ENCODE measurements at regions not wholly inside any gene's neighbourhood (a gene's known extent, or its start where the extent isn't known, plus 50 kb on each side); places are given as distances from the start of the nearest gene placed in this dataset.

DNA sequence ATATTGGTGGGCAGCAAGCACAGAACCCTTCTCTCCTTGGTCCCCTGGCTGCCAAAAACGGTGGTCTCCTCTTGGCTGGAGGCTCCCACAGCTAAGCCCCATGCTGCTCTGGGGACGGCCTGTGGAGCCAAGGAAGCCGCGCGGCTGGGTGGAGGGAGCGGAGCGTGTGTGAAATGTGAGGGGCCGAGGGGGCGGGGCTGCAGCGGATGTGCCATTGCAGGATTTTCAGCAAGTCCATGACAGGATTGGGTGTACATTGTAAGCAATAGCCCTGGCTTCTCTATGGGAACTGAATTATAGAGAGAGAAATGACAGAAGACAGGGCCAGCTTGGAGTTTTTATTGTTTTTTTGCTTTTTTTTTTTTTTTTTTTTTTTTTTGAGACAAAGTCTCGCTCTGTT lies 336.5 kb downstream of the DIRAS2 start:
- no peaks in the 10 kb centered on the region for H3K27me3 ChIP-seq (ENCODE audit: control insufficient read depth in 1 of 2, insufficient read depth in 2 of 2, low read length in 2 of 2)
- H3K4me3 ChIP-seq (ENCODE audit: low read depth in 1 of 2, low read length in 2 of 2) = no peak overlapping the region
- H3K36me3 ChIP-seq (ENCODE audit: control insufficient read depth in 2 of 2, insufficient read depth in 2 of 2, low read length in 1 of 2) = no peaks in the 10 kb centered on the region
- no peaks in the 10 kb centered on the region for H3K9me3 ChIP-seq (ENCODE audit: control insufficient read depth in 2 of 2, insufficient read depth in 1 of 2, low read depth in 1 of 2, low read length in 1 of 2)
- H3K27ac ChIP-seq (ENCODE audit: low read depth in 2 of 2, low read length in 1 of 2) = no peak overlapping the region
- no peaks in the 10 kb centered on the region for H3K4me1 ChIP-seq (ENCODE audit: control insufficient read depth in 2 of 2, insufficient read depth in 2 of 2, low read length in 1 of 2)
- 91% methylated on average over 11 of the region's 11 CpGs for WGBS, 2 donors

DNA sequence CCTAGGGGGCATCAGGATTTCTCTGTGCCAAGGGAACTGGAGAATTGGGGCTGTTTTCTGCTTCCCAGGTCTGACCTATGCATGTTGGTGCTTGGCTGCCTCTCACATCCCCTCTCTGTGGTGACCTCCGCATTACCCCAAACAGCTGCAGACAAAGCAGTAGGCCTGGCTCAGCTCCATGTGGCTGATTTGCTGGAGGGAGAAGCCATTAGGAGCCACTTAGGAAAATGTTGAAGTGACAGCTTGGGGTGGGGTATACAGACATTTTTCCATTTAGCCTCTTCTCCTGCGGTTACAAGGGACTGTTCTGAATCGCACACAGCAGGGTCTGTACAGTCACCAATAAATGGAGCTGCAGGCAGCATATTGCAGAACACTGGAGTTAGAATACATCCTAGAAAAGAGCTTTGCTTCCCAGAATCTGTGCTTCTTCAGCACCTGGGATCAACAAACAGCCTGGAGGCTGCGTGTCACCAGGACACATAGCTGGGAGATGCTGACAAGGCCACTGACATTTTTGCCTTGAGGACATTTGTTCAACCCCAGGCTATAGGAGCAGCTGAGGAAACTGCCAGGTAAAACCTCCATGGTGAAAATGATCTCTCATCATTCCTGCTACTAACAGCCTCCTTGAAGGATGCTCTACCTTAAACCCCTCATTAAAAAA lies 335.3 kb downstream of the DIRAS2 start:
- Histone ChIP-seq H3K36me3 (ENCODE audit: control insufficient read depth in 2 of 2, insufficient read depth in 2 of 2, low read length in 1 of 2) (no peaks in the 10 kb centered on the region), H3K27ac (ENCODE audit: low read depth in 2 of 2, low read length in 1 of 2) (no peak overlapping the region), H3K4me3 (ENCODE audit: low read depth in 1 of 2, low read length in 2 of 2) (no peak overlapping the region), H3K9me3 (ENCODE audit: control insufficient read depth in 2 of 2, insufficient read depth in 1 of 2, low read depth in 1 of 2, low read length in 1 of 2) (no peaks in the 10 kb centered on the region), H3K27me3 (ENCODE audit: control insufficient read depth in 1 of 2, insufficient read depth in 2 of 2, low read length in 2 of 2) (no peaks in the 10 kb centered on the region), H3K4me1 (ENCODE audit: control insufficient read depth in 2 of 2, insufficient read depth in 2 of 2, low read length in 1 of 2) (no peaks in the 10 kb centered on the region)
- 76 to 84% methylated on average over 4 of the region's 4 CpGs for WGBS, 2 donors

DNA sequence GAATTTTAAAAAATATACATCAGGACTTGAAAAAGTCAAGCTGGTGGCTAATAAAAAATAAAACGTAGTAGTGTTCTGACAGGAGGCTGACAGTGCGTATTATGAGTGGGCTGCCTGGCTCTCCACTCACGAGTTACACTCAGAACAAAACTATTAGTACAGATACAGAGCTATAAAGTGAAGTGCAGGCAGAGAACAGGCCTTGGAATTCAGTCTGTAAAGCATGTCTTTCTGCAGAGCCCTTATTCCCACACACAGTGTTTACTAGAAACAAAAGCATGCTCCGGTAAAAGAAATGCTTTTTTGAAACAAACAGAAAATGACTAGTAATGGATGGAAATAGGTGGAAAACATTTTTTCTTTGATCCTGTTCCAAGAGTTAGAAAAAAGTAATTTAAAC lies 334.7 kb downstream of the DIRAS2 start:
- H3K27ac ChIP-seq (ENCODE audit: low read depth in 2 of 2, low read length in 1 of 2) = no peak overlapping the region
- H3K4me3 ChIP-seq (ENCODE audit: low read depth in 1 of 2, low read length in 2 of 2) = no peak overlapping the region
- WGBS, 2 donors = 73 to 76% methylated on average over 4 of the region's 4 CpGs
- no peaks in the 10 kb centered on the region for H3K9me3 ChIP-seq (ENCODE audit: control insufficient read depth in 2 of 2, insufficient read depth in 1 of 2, low read depth in 1 of 2, low read length in 1 of 2)
- no peaks in the 10 kb centered on the region for H3K4me1 ChIP-seq (ENCODE audit: control insufficient read depth in 2 of 2, insufficient read depth in 2 of 2, low read length in 1 of 2)
- no peaks in the 10 kb centered on the region for H3K27me3 ChIP-seq (ENCODE audit: control insufficient read depth in 1 of 2, insufficient read depth in 2 of 2, low read length in 2 of 2)
- no peaks in the 10 kb centered on the region for H3K36me3 ChIP-seq (ENCODE audit: control insufficient read depth in 2 of 2, insufficient read depth in 2 of 2, low read length in 1 of 2)

DNA sequence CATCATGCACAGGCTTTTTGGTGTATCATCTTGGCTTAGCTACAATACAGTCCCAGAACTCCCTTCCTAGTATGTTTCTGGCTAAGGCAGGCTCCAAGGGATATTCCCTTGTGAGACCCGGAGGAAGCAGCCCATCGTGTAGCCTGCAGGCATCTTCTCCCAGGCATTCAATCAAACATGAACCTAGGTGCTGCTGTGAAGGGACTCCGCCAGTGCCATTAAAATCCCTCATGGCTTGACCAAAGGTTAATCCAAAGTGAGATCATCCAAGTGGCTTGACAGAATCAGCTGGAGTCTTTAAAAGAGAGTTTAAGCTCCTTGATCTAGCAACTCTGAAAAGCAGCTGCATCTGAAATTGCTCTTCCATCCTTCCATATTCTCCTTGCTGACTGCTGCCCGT lies 333.9 kb downstream of the DIRAS2 start:
- H3K27me3 ChIP-seq (ENCODE audit: control insufficient read depth in 1 of 2, insufficient read depth in 2 of 2, low read length in 2 of 2) = no peaks in the 10 kb centered on the region
- no peaks in the 10 kb centered on the region for H3K9me3 ChIP-seq (ENCODE audit: control insufficient read depth in 2 of 2, insufficient read depth in 1 of 2, low read depth in 1 of 2, low read length in 1 of 2)
- H3K36me3 ChIP-seq (ENCODE audit: control insufficient read depth in 2 of 2, insufficient read depth in 2 of 2, low read length in 1 of 2) = no peaks in the 10 kb centered on the region
- no peak overlapping the region for H3K27ac ChIP-seq (ENCODE audit: low read depth in 2 of 2, low read length in 1 of 2)
- H3K4me1 ChIP-seq (ENCODE audit: control insufficient read depth in 2 of 2, insufficient read depth in 2 of 2, low read length in 1 of 2) = no peaks in the 10 kb centered on the region
- no peak overlapping the region for H3K4me3 ChIP-seq (ENCODE audit: low read depth in 1 of 2, low read length in 2 of 2)
- 74 to 75% methylated on average over 4 of the region's 4 CpGs for WGBS, 2 donors

DNA sequence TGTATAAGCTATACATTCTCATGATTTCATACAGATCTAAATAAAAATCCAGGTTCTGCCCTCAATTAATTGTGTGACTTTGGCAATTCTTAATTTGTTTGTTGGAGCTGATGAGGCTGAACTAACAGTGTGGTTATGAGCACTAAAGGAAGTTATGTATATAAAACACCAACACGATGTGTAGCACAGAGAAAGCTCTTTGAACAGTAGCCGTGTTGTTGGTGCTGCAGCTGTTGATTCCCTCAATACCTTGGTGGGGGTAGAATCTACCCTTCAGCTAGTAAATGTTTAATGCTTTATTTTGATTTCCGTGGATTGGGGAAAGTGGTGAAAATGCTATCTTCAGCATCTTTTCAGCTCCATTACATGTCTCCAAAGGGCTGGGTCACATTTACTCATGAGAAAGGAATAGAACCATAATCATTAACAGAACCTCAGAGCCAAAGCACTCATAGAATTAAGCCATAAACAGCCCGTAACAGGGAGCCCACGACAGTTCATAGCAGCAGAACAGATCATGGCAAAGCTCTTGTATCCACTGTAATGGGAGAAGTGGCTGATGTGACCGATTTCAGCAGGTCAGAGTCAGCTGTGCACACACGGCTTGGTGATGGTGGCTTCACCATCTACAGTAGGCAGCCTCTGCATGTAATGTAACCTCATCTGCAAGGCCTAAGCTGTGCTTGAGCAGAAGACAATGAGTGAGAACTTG lies 332.7 kb downstream of the DIRAS2 start:
- Histone ChIP-seq H3K27ac (ENCODE audit: low read depth in 2 of 2, low read length in 1 of 2) (no peak overlapping the region), H3K4me3 (ENCODE audit: low read depth in 1 of 2, low read length in 2 of 2) (no peak overlapping the region), H3K9me3 (ENCODE audit: control insufficient read depth in 2 of 2, insufficient read depth in 1 of 2, low read depth in 1 of 2, low read length in 1 of 2) (no peaks in the 10 kb centered on the region), H3K36me3 (ENCODE audit: control insufficient read depth in 2 of 2, insufficient read depth in 2 of 2, low read length in 1 of 2) (no peaks in the 10 kb centered on the region), H3K27me3 (ENCODE audit: control insufficient read depth in 1 of 2, insufficient read depth in 2 of 2, low read length in 2 of 2) (no peaks in the 10 kb centered on the region), H3K4me1 (ENCODE audit: control insufficient read depth in 2 of 2, insufficient read depth in 2 of 2, low read length in 1 of 2) (no peaks in the 10 kb centered on the region)
- WGBS, 2 donors = 78 to 90% methylated on average over 7 of the region's 7 CpGs

GRCh38 chr9:90310521-90310876 lies 332.1 kb downstream of the DIRAS2 start:
- WGBS, 2 donors = 96 to 97% methylated on average over 1 of the region's 1 CpG
- no peak overlapping the region for H3K27ac ChIP-seq (ENCODE audit: low read depth in 2 of 2, low read length in 1 of 2)

GRCh38 chr9:90311811-90312210 lies 330.8 kb downstream of the DIRAS2 start:
- H3K27ac ChIP-seq (ENCODE audit: low read depth in 2 of 2, low read length in 1 of 2) = no peak overlapping the region
- H3K4me1 ChIP-seq (ENCODE audit: control insufficient read depth in 2 of 2, insufficient read depth in 2 of 2, low read length in 1 of 2) = no peaks in the 10 kb centered on the region
- H3K4me3 ChIP-seq (ENCODE audit: low read depth in 1 of 2, low read length in 2 of 2) = no peak overlapping the region
- no peaks in the 10 kb centered on the region for H3K9me3 ChIP-seq (ENCODE audit: control insufficient read depth in 2 of 2, insufficient read depth in 1 of 2, low read depth in 1 of 2, low read length in 1 of 2)
- WGBS, 2 donors = 79 to 86% methylated on average over 7 of the region's 7 CpGs
- no peaks in the 10 kb centered on the region for H3K27me3 ChIP-seq (ENCODE audit: control insufficient read depth in 1 of 2, insufficient read depth in 2 of 2, low read length in 2 of 2)
- no peaks in the 10 kb centered on the region for H3K36me3 ChIP-seq (ENCODE audit: control insufficient read depth in 2 of 2, insufficient read depth in 2 of 2, low read length in 1 of 2)

More at GRCh38 chr9:90310521-90310876, 332.1 kb downstream of the DIRAS2 start:
- H3K4me3 ChIP-seq (ENCODE audit: low read depth in 1 of 2, low read length in 2 of 2) = no peak overlapping the region
- H3K4me1 ChIP-seq (ENCODE audit: control insufficient read depth in 2 of 2, insufficient read depth in 2 of 2, low read length in 1 of 2) = no peaks in the 10 kb centered on the region
- H3K36me3 ChIP-seq (ENCODE audit: control insufficient read depth in 2 of 2, insufficient read depth in 2 of 2, low read length in 1 of 2) = no peaks in the 10 kb centered on the region
- H3K9me3 ChIP-seq (ENCODE audit: control insufficient read depth in 2 of 2, insufficient read depth in 1 of 2, low read depth in 1 of 2, low read length in 1 of 2) = no peaks in the 10 kb centered on the region
- no peaks in the 10 kb centered on the region for H3K27me3 ChIP-seq (ENCODE audit: control insufficient read depth in 1 of 2, insufficient read depth in 2 of 2, low read length in 2 of 2)

DNA sequence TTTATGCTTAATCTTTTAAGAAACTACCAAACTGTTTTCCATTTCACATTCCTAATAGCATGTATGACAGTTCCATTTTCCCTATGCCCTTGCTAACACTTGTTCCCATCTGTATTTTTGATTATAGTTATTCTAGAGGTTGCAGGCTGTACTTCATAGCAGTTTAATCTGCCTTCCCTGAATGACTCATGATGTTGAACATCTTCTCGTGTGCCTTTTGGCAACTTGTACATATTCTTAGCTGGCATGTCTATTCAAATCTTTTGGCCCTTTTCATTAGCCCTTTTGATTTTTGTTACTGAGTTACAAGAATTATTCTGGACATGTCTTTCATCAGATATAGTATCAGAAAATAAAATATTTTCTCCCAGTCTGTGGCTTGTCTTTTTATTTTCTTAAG lies 320.3 kb downstream of the DIRAS2 start:
- Histone ChIP-seq H3K4me3 (ENCODE audit: low read depth in 1 of 2, low read length in 2 of 2) (no peak overlapping the region), H3K27ac (ENCODE audit: low read depth in 2 of 2, low read length in 1 of 2) (no peak overlapping the region), H3K36me3 (ENCODE audit: control insufficient read depth in 2 of 2, insufficient read depth in 2 of 2, low read length in 1 of 2) (no peaks in the 10 kb centered on the region), H3K9me3 (ENCODE audit: control insufficient read depth in 2 of 2, insufficient read depth in 1 of 2, low read depth in 1 of 2, low read length in 1 of 2) (no peaks in the 10 kb centered on the region), H3K27me3 (ENCODE audit: control insufficient read depth in 1 of 2, insufficient read depth in 2 of 2, low read length in 2 of 2) (no peaks in the 10 kb centered on the region), H3K4me1 (ENCODE audit: control insufficient read depth in 2 of 2, insufficient read depth in 2 of 2, low read length in 1 of 2) (no peaks in the 10 kb centered on the region)
- WGBS, 2 donors = 26 to 33% methylated on average over 1 of the region's 1 CpG

- WGBS, 2 donors = 59 to 71% methylated on average over 6 of the region's 6 CpGs
- Histone ChIP-seq H3K9me3 (ENCODE audit: control insufficient read depth in 2 of 2, insufficient read depth in 1 of 2, low read depth in 1 of 2, low read length in 1 of 2) (no peaks in the 10 kb centered on the region), H3K4me1 (ENCODE audit: control insufficient read depth in 2 of 2, insufficient read depth in 2 of 2, low read length in 1 of 2) (no peaks in the 10 kb centered on the region)
Measured at GRCh38 chr9:90325913-90326653, 316.5 kb downstream of the DIRAS2 start.

More at GRCh38 chr9:90325913-90326653, 316.5 kb downstream of the DIRAS2 start:
- Histone ChIP-seq H3K36me3 (ENCODE audit: control insufficient read depth in 2 of 2, insufficient read depth in 2 of 2, low read length in 1 of 2) (no peaks in the 10 kb centered on the region), H3K27me3 (ENCODE audit: control insufficient read depth in 1 of 2, insufficient read depth in 2 of 2, low read length in 2 of 2) (no peaks in the 10 kb centered on the region), H3K27ac (ENCODE audit: low read depth in 2 of 2, low read length in 1 of 2) (no peak overlapping the region), H3K4me3 (ENCODE audit: low read depth in 1 of 2, low read length in 2 of 2) (no peak overlapping the region)
